ENCODE measurements at regions not wholly inside any gene's neighbourhood (a gene's known extent, or its start where the extent isn't known, plus 50 kb on each side); places are given as distances from the start of the nearest gene placed in this dataset.
"Not testable (repeated sequence)": the region's sequence is repeated elsewhere in the genome, so short reads cannot be mapped to it uniquely, and the experiment has no call there.

- 0 out of 2 replicates have a peak, but pooled peaks have one; percentile 21 for TF ChIP-seq CTCF (conservative IDR thresholded peaks at IDR 0.05)
- not testable (repeated sequence) for TF ChIP-seq EZH2 (IDR thresholded peaks at IDR 0.05; ENCODE audit: low read depth)
Measured at GRCh38 chrX:89350024-89350423, 571.7 kb upstream of the TGIF2LX start.

Measured in PC-9 (cell line).